MM.1S (cell line): ENCODE measurements at regions not wholly inside any gene's neighbourhood (a gene's known extent, or its start where the extent isn't known, plus 50 kb on each side); places are given as distances from the start of the nearest gene placed in this dataset.

Source experiments
- EZH2 ChIP-seq: fragments of 300-600 bp; sonication (generic); optimal IDR thresholded peaks from 2 replicates; pipeline ENCODE3; 2017; ENCODE audit warnings: low read depth, mild to moderate bottlenecking, antibody characterized with exemption, low read length, mixed read lengths
- EZH2phosphoT487 ChIP-seq: fragments of 300-600 bp; sonication (generic); IDR thresholded peaks from 2 replicates; pipeline ENCODE4 v1.6.1; 2018; ENCODE audit warnings: antibody characterized with exemption, low read length
- TF ChIP-seq, protein P1 (sequence below): fragments of 300-600 bp; sonication (generic); IDR thresholded peaks from 2 replicates; pipeline ENCODE4 v1.5.1; 2016; ENCODE audit warnings: antibody characterized with exemption, low read length, mixed read lengths

DNA sequence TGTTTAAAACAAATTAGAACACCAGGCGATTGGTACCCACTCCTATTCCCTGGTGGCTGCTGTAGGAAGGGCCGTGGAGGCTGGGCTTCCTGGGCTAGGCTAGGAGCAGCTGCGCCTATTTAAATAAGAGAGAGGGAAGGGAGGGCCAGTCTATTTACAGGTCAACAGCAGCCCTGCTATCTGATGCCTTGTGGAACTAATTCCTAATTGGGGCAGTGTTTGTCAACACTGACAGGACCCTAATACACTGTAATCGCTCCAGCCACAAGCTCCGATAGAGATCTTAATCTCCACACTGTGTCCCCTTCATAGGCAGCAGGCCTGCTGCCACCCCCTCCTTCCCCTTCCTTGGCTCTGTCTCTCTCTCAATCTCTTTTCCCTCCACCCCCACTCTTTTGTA, 116.9 kb upstream of the SOX14 start:
- TF ChIP-seq, protein P1, sequence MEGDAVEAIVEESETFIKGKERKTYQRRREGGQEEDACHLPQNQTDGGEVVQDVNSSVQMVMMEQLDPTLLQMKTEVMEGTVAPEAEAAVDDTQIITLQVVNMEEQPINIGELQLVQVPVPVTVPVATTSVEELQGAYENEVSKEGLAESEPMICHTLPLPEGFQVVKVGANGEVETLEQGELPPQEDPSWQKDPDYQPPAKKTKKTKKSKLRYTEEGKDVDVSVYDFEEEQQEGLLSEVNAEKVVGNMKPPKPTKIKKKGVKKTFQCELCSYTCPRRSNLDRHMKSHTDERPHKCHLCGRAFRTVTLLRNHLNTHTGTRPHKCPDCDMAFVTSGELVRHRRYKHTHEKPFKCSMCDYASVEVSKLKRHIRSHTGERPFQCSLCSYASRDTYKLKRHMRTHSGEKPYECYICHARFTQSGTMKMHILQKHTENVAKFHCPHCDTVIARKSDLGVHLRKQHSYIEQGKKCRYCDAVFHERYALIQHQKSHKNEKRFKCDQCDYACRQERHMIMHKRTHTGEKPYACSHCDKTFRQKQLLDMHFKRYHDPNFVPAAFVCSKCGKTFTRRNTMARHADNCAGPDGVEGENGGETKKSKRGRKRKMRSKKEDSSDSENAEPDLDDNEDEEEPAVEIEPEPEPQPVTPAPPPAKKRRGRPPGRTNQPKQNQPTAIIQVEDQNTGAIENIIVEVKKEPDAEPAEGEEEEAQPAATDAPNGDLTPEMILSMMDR, result no peak
- TF ChIP-seq EZH2, result no peak
- no peak for TF ChIP-seq EZH2phosphoT487
